Esophagus (tissue), 2 donors: ENCODE measurements at regions not wholly inside any gene's neighbourhood (a gene's known extent, or its start where the extent isn't known, plus 50 kb on each side); places are given as distances from the start of the nearest gene placed in this dataset.
"Not testable (repeated sequence)": the region's sequence is repeated elsewhere in the genome, so short reads cannot be mapped to it uniquely, and the experiment has no call there.

Experiments used
- H3K27ac ChIP-seq, 2 donors: one replicate each; pipeline ENCODE4 v1.5.1; 2013; ENCODE audit warnings: low read depth in 2 of 2, mild to moderate bottlenecking in 2 of 2, inconsistent platforms in 1 of 2, low read length in 1 of 2, moderate library complexity in 1 of 2
- H3K27me3 ChIP-seq, 2 donors: one replicate each; pipeline ENCODE4 v1.6.1; 2013; ENCODE audit warnings: low read length in 2 of 2, control low read depth in 1 of 2, mild to moderate bottlenecking in 1 of 2; ENCODE audit not compliant: insufficient read depth in 2 of 2, control insufficient read depth in 1 of 2
- H3K36me3 ChIP-seq, 2 donors: one replicate each; pipeline ENCODE4 v1.6.1; 2013; ENCODE audit warnings: low read length in 1 of 2; ENCODE audit not compliant: control insufficient read depth in 2 of 2, insufficient read depth in 2 of 2
- H3K4me1 ChIP-seq, 2 donors: one replicate each; pipeline ENCODE4 v1.6.1; 2013; ENCODE audit warnings: low read length in 1 of 2; ENCODE audit not compliant: control insufficient read depth in 2 of 2, insufficient read depth in 2 of 2
- H3K4me3 ChIP-seq, 2 donors: one replicate each; pipeline ENCODE4 v1.5.1; 2013; ENCODE audit warnings: low read length in 2 of 2, mild to moderate bottlenecking in 2 of 2, low read depth in 1 of 2, moderate library complexity in 1 of 2
- H3K9me3 ChIP-seq, 2 donors: one replicate each; pipeline ENCODE4 v1.6.1; 2013; ENCODE audit warnings: mild to moderate bottlenecking in 2 of 2, low read depth in 1 of 2, low read length in 1 of 2, moderate library complexity in 1 of 2; ENCODE audit not compliant: control insufficient read depth in 2 of 2, insufficient read depth in 1 of 2
- WGBS, 2 donors: extraction: QIAGEN DNeasy Blood & Tissue Kit; methylation state at CpG; one replicate each; pipeline ENCODE4 v1.1.7; 2013; 5-methylcytosine and 5-hydroxymethylcytosine counted together
- donor health status: healthy with polysubstance abuse.
- donor health status: Bipolar disorder and iron deficiency.

DNA sequence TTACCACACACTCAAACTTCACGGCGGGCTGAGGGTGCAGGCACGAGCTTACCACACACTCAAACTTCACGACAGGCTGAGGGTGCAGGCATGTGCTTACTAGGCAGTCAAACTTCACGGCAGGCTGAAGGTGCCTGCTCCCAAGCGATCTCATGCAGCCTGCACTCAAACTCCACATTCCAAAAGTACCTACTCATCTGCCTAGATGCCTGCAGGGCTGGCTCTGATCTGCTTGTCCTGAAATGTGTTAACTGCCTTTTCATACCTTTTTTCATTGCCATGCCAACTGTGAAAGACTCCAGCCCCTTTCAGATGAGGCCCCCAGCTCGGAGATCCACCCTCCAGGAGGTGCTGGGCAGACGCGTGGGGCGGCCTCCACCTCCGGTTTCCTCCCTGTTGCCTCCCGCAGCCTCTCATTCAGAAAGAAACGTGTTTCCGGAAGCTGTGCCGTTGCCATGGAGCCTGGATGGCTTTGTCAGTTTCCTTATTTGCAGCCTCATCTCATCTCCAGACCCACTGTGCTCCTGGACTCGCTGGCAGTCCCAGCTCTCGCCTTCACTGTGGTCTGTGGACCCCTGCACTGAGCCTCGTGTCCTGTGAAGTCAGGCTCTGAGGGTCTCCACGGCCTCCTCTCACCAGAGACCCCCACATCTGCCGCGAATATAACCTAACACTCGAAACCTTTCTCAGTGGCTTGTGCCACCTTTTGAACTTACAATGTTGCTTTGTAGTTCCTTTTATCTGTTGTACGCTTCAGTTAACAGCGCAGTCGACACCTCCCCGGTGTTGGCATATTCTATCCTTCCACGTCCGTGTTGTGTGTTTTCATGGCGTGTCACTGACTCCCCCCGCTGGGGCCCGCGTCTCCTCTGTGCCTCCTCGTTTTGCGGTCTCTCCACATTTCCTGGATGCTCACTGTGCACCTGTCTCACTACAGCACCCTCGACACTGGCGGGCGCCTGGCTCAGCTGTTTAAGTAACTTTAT lies 106.1 kb upstream of the ALKAL2 start:
- 45 to 51% methylated on average over 37 of the region's 37 CpGs for WGBS, 2 donors
- H3K4me3 ChIP-seq, result no peak overlapping the region
- H3K4me1 ChIP-seq, result peaks cover 0 to 12% of the 10 kb centered on the region in 2 donors
- no peaks in the 10 kb centered on the region for H3K9me3 ChIP-seq
- H3K27ac ChIP-seq, result no peak overlapping the region
- H3K36me3 ChIP-seq, result no peaks in the 10 kb centered on the region
- no peaks in the 10 kb centered on the region for H3K27me3 ChIP-seq

DNA sequence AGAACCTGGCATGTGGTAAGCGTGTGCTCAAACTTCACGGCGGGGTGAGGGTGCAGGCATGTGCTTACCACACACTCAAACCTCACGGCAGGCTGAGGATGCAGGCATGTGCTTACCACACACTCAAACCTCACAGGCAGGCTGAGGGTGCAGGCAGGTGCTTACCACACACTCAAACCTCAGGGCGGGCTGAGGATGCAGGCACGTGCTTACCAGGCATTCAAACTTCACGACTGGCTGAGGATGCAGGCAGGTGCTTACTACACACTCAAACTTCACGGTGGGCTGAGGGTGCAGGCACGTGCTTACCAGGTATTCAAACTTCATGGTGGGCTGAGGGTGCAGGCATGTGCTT lies 105.0 kb upstream of the ALKAL2 start:
- 89 to 90% methylated on average over 9 of the region's 9 CpGs for WGBS, 2 donors
- Histone ChIP-seq H3K36me3 (no peaks in the 10 kb centered on the region), H3K9me3 (no peaks in the 10 kb centered on the region), H3K27me3 (no peaks in the 10 kb centered on the region), H3K4me1 (peaks cover 0 to 12% of the 10 kb centered on the region in 2 donors), H3K4me3 (no peak overlapping the region), H3K27ac (no peak overlapping the region)

DNA sequence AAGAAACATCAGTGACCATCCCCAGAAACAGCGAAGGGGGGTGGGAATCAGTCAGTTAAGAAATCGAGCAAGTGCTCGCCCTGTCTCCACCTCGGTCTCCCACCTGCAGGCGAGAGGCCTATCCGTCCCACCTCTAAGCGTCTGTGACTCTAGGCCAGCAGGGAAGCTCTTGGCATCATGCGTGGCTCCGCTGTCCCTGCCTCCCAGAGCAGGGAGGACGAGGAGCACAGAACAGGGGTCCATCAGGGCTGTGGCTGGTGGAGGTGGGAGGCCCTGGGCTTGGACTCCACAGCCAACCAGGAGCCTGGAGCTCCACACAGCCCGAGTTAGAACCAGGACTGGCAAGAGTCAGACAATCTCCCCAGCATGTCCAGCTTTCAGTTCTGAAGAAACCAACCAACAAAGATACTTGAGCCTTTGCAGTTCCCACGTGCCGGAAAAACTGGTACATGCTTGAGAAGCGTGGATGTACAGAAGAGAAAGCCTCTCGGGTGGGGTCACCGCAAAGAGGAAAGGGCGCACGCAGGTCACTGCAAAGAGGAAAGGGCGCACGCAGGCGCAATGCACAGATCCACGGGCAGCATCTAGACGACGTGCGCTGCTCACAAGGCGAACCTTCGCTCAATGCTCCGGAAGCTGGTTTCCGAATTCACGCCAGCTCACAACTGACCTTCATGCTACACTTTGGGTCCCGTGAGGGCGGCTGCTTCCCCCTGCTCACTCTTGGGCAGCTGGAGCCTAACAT lies 104.5 kb upstream of the ALKAL2 start:
- Histone ChIP-seq H3K36me3 (no peaks in the 10 kb centered on the region), H3K4me3 (no peak overlapping the region), H3K27me3 (no peaks in the 10 kb centered on the region), H3K27ac (no peak overlapping the region), H3K4me1 (peaks cover 0 to 12% of the 10 kb centered on the region in 2 donors), H3K9me3 (no peaks in the 10 kb centered on the region)
- 89 to 90% methylated on average over 32 of the region's 32 CpGs for WGBS, 2 donors

DNA sequence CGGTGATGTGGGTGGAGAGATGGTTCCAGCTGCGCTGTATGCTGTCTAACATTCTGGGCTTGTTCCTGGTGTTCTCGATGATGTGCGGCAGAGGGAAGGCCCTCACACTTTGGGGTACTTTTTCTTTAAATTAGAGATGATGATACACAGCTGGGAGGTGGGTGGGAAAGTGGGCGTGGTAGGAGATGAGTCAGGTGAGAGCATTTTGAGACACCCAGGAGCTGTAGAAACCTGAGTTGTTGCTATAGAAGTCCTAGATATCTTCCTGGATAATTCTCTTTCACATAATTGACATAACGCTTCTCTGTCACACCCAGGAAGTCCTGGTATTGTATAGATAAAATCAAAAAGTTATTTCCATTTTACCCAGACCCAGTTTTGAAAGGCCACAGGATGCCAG lies 103.8 kb upstream of the ALKAL2 start:
- Histone ChIP-seq H3K9me3 (no peaks in the 10 kb centered on the region), H3K27ac (no peak overlapping the region), H3K4me3 (no peak overlapping the region), H3K4me1 (peaks cover 0 to 12% of the 10 kb centered on the region in 2 donors), H3K36me3 (no peaks in the 10 kb centered on the region), H3K27me3 (no peaks in the 10 kb centered on the region)
- WGBS, 2 donors, result 62 to 75% methylated on average over 6 of the region's 6 CpGs

DNA sequence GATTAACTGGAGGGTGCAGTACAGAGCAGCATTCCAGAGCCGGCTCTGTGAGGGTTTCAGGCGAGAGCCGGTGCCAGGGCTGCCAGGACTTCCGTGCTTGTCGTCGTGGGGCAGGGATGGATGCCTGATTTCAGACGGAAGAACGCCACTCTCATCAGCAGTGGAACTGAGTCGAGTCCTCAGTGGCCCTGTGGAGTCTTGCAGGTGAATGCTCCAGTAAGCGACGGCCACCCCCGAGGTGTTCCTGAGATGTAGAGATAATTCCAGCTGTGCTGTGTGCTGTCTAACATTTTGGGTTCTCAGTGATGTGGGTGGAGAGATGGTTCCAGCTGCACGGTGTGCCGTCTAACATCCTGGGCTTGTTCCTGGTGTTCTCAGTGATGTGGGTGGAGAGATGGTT lies 103.1 kb upstream of the ALKAL2 start:
- 81 to 84% methylated on average over 14 of the region's 14 CpGs for WGBS, 2 donors
- H3K9me3 ChIP-seq, result no peaks in the 10 kb centered on the region
- no peak overlapping the region for H3K4me3 ChIP-seq
- no peak overlapping the region for H3K27ac ChIP-seq
- H3K36me3 ChIP-seq, result no peaks in the 10 kb centered on the region
- H3K27me3 ChIP-seq, result no peaks in the 10 kb centered on the region
- H3K4me1 ChIP-seq, result peaks cover 0 to 12% of the 10 kb centered on the region in 2 donors

DNA sequence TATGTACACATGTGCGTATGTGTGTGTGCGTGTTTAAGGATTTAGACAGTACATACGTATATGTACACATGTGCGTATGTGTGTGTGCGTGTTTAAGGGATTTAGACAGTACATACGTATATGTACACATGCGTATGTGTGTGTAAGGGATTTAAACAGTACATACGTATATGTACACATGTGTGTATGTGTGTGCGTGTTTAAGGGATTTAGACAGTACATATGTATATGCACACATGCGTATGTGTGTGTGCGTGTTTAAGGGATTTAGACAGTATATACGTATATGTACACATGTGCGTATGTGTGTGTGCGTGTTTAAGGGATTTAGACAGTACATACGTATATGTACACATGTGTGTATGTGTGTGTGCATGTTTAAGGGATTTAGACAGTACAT lies 102.1 kb upstream of the ALKAL2 start:
- peaks cover 0 to 12% of the 10 kb centered on the region in 2 donors for H3K4me1 ChIP-seq
- H3K27ac ChIP-seq, H3K9me3 ChIP-seq, H3K36me3 ChIP-seq, H3K27me3 ChIP-seq, H3K4me3 ChIP-seq: not testable (repeated sequence)
- WGBS, 2 donors, result 97 to 98% methylated on average over 15 of the region's 15 CpGs

DNA sequence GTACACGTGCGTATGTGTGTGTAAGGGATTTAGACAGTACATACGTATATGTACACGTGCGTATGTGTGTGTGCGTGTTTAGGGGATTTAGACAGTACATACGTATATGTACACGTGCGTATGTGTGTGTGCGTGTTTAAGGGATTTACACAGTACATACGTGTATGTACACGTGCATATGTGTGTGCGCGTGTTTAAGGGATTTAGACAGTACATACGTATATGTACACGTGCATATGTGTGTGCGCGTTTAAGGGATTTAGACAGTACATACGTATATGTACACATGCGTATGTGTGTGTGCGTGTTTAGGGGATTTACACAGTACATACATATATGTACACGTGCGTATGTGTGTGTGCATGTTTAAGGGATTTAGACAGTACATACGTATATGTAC lies 100.9 kb upstream of the ALKAL2 start:
- not testable (repeated sequence) for H3K36me3 ChIP-seq, H3K27ac ChIP-seq, H3K4me3 ChIP-seq, H3K9me3 ChIP-seq, H3K27me3 ChIP-seq
- 97 to 98% methylated on average over 24 of the region's 24 CpGs for WGBS, 2 donors
- H3K4me1 ChIP-seq, result peaks cover 2 to 12% of the 10 kb centered on the region in 2 donors

DNA sequence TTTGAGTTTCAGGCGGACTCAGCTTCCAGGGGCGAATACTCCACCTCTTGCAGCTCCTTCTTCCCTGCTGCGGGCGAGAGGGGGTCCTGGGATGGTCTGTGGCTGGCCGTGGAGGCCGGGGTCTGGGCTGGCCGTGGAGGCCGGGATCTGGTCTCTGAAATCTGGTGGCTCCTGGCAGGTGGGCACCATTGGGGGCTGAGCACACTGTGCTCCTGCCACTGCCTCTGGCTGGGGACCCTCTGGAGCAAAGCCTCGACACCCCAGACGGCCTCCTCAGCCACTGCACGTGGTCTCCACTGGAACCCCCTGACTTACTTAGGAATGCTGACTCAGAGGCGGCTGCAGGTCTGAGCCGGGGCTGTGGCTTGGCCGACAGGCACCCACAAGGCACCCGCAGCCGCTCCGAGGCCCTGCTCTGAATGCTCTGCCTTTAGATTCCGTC lies 100.1 kb upstream of the ALKAL2 start:
- Histone ChIP-seq H3K27me3 (no peaks in the 10 kb centered on the region), H3K4me3 (no peak overlapping the region), H3K4me1 (peaks cover 2 to 6% of the 10 kb centered on the region in 2 donors), H3K9me3 (no peaks in the 10 kb centered on the region), H3K27ac (no peak overlapping the region), H3K36me3 (no peaks in the 10 kb centered on the region)
- WGBS, 2 donors, result 91 to 92% methylated on average over 18 of the region's 18 CpGs

DNA sequence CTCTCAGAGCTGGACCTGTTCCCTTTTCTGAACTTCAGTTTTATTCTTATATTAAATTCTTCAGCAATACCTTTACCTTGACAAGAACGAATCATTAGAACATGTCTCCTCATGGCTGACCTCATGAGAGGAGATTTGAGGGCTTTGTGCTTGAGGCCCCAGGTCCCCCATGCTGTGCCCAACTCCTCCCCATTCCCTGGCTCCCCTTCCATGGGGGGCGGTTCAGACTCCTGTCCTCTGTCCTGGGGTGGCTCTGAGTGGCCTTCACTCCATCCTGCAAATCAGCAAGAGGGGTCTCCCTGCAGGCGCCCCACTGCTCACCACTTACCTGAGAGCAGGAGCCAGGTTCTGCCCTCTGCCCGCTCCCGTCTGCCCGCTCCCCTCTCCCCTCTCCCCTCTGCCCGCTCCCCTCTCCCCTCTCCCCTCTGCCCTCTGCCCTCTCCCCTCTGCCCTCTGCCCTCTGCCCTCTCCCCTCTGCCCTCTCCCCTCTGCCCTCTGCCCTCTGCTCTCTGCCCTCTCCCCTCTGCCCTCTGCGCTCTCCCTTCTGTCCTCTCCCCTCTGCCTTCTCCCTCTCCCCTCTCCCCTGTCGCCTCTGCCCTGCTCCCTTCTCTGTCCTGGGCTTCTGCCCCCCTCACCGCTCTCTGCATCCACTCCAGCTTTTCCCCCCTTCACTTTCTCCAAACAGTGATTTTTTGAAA lies 98.7 kb upstream of the ALKAL2 start:
- Histone ChIP-seq H3K4me1 (peaks cover 2 to 3% of the 10 kb centered on the region in 2 donors), H3K4me3 (no peak overlapping the region), H3K27ac (no peak overlapping the region), H3K9me3 (no peaks in the 10 kb centered on the region), H3K36me3 (no peaks in the 10 kb centered on the region), H3K27me3 (no peaks in the 10 kb centered on the region)
- WGBS, 2 donors, result 80 to 90% methylated on average over 9 to 10 of the region's 10 CpGs
